Stomach smooth muscle (tissue), 2 donors: ENCODE measurements at regions not wholly inside any gene's neighbourhood (a gene's known extent, or its start where the extent isn't known, plus 50 kb on each side); places are given as distances from the start of the nearest gene placed in this dataset.
"Not testable (repeated sequence)": the region's sequence is repeated elsewhere in the genome, so short reads cannot be mapped to it uniquely, and the experiment has no call there.

Experiments
- H3K27ac ChIP-seq: one replicate; pipeline ENCODE4 v1.7.0; 2013; ENCODE audit warnings: mild to moderate bottlenecking, low read length, inconsistent platforms
- H3K27me3 ChIP-seq, 2 donors: one replicate each; pipeline ENCODE4 v1.7.0; 2013; ENCODE audit warnings: low read length in 2 of 2; ENCODE audit not compliant: insufficient read depth in 2 of 2, control insufficient read depth in 1 of 2
- H3K36me3 ChIP-seq, 2 donors: one replicate each; pipeline ENCODE4 v1.7.0; 2013; ENCODE audit warnings: low read length in 2 of 2; ENCODE audit not compliant: control insufficient read depth in 2 of 2, insufficient read depth in 2 of 2
- H3K4me1 ChIP-seq: one replicate; pipeline ENCODE4 v1.7.0; 2013; ENCODE audit warnings: low read length; ENCODE audit not compliant: control insufficient read depth, insufficient read depth
- H3K4me3 ChIP-seq, 2 donors: one replicate each; pipeline ENCODE4 v1.7.0; 2013; ENCODE audit warnings: low read length in 2 of 2
- H3K9ac ChIP-seq, 2 donors: one replicate each; pipeline ENCODE4 v1.7.0; 2013; ENCODE audit warnings: low read length in 2 of 2, mild to moderate bottlenecking in 1 of 2
- H3K9me3 ChIP-seq, 2 donors: one replicate each; pipeline ENCODE4 v1.7.0; 2013; ENCODE audit warnings: low read length in 2 of 2; ENCODE audit not compliant: control insufficient read depth in 2 of 2
- donor health status: healthy.
- donor health status: Pancreatic carcinoma.

DNA sequence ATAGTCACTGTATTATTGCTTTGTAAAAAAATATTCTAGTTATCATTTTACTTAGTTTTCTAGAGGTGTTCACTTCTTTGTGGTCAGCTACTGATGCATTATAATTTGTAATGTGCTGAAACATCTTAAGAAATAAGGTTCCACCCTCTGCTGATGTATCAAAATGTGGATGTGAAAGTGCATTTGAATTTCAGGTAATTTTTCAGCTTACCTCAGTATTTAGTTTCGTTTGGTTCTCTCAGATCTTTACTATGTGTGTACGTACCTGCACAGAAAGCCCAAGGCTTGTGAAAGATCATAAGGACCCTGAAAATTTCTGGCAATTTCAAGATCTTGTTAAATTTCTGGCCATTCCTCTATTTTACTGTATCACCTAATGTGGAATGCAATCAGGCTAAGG lies 542.3 kb upstream of the TPK1 start:
- H3K4me3 ChIP-seq: no peak overlapping the region
- H3K27me3 ChIP-seq: no peaks in the 10 kb centered on the region
- no peaks in the 10 kb centered on the region for H3K4me1 ChIP-seq
- H3K9ac ChIP-seq: no peak overlapping the region
- H3K36me3 ChIP-seq: no peaks in the 10 kb centered on the region
- H3K9me3 ChIP-seq: no peaks in the 10 kb centered on the region
- H3K27ac ChIP-seq: no peak overlapping the region

DNA sequence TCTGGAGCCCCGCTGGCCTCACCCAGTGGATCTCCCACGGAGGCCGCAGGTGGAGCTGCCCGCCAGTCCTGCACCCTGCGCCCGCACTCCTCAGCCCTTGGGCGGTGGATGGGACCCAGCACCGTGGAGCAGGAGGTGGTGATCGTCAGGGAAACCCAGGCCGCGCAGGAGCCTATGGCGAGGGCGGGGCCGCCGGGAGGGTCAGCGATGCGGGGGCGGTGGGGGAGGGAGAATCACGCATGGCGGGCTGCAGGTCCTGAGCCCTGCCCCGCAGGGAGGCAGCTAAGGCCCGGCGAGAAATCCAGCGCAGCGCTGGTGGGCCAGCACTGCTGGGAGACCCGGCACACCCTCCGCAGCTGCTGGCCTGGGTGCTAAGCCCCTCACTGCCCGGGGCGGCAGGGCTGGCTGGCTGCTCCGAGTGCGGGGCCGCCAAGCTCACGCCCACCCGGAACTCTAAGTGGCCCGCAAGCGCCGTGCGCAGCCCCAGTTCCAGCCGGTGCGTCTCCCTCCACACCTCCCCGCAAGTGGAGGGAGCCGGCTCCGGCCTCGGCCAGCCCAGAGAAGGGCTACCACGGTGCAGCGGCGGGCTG lies 524.8 kb upstream of the TPK1 start:
- Histone ChIP-seq H3K9ac (no peak overlapping the region), H3K9me3 (peaks cover 0 to 2% of the 10 kb centered on the region in 2 donors), H3K27ac (no peak overlapping the region), H3K36me3 (no peaks in the 10 kb centered on the region), H3K4me1 (no peaks in the 10 kb centered on the region), H3K4me3 (no peak overlapping the region), H3K27me3 (no peaks in the 10 kb centered on the region)

- H3K9ac ChIP-seq: no peak overlapping the region
- no peaks in the 10 kb centered on the region for H3K27me3 ChIP-seq
- H3K4me1 ChIP-seq: no peaks in the 10 kb centered on the region
- no peak overlapping the region for H3K27ac ChIP-seq
- no peaks in the 10 kb centered on the region for H3K9me3 ChIP-seq
- no peak overlapping the region for H3K4me3 ChIP-seq
- H3K36me3 ChIP-seq: no peaks in the 10 kb centered on the region
Observed at GRCh38 chr7:145350334-145350733, 514.5 kb upstream of the TPK1 start.

DNA sequence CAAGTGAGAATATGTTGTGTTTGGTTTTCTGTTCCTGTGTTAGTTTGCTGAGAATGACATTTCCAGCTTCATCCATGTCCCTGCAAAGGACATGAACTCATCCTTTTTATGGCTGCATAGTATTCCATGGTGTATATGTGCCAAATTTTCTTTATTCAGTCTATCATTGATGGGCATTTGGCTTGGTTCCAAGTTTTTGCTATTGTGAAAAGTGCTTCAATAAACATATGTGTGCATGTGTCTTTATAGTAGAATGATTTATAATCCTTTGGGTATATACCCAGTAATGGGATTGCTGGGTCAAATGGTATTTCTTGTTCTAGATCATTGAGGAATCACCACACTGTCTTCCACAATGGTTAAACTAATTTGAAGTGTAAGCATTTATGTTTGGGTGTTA lies 513.6 kb upstream of the TPK1 start:
- not testable (repeated sequence) for H3K4me3 ChIP-seq, H3K27me3 ChIP-seq, H3K9ac ChIP-seq, H3K4me1 ChIP-seq, H3K27ac ChIP-seq, H3K9me3 ChIP-seq, H3K36me3 ChIP-seq

DNA sequence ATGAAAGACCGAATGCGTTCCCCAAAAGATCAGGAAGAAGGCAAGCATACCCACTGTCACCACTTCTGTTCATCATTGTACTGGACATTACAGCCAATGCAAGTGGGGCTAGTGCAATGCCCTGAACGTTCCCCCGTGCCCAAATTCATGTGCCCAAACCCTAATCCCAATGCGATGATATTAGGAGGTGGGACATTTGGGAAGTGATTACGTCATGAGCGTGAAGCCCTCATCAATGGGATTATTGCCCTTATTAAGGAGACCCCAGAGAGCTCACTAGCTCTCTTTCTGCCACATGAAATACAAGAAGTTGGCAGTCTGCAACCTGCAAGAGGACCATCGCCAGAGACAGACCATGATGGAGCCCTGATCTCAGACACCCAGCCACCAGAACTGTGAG lies 511.4 kb upstream of the TPK1 start:
- no peaks in the 10 kb centered on the region for H3K4me1 ChIP-seq
- H3K36me3 ChIP-seq: no peaks in the 10 kb centered on the region
- no peak overlapping the region for H3K4me3 ChIP-seq
- H3K9me3 ChIP-seq: no peaks in the 10 kb centered on the region
- H3K27ac ChIP-seq: no peak overlapping the region
- no peak overlapping the region for H3K9ac ChIP-seq
- no peaks in the 10 kb centered on the region for H3K27me3 ChIP-seq

DNA sequence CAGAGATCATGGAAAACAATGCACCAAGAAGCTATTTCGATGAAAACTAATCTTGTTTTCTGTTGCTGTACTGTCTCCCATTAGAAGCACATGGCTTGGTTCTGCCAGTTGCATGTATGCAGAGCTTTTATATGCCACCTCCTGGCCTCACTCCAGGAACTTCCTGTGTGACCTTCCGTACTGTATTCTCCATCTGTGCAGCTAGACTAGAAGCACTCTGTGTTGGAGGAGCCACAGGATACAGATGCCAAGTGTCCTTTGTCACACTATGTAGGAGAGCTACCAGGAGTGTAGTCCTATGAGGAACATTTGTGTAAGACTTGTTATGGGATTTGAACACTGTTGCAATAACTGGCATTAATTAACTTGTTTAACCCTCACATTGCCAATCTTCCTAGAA lies 503.5 kb upstream of the TPK1 start:
- H3K36me3 ChIP-seq: no peaks in the 10 kb centered on the region
- no peaks in the 10 kb centered on the region for H3K27me3 ChIP-seq

GRCh38 chr7:145331522-145331921 lies 495.7 kb upstream of the TPK1 start:
- no peaks in the 10 kb centered on the region for H3K36me3 ChIP-seq
- no peak overlapping the region for H3K9ac ChIP-seq
- no peaks in the 10 kb centered on the region for H3K4me1 ChIP-seq
- H3K27ac ChIP-seq: no peak overlapping the region
- no peaks in the 10 kb centered on the region for H3K9me3 ChIP-seq
- H3K4me3 ChIP-seq: no peak overlapping the region
- no peaks in the 10 kb centered on the region for H3K27me3 ChIP-seq

More for the DNA sequence above, 503.5 kb upstream of the TPK1 start:
- H3K4me1 ChIP-seq: no peaks in the 10 kb centered on the region
- H3K9me3 ChIP-seq: no peaks in the 10 kb centered on the region
- H3K9ac ChIP-seq: no peak overlapping the region
- no peak overlapping the region for H3K4me3 ChIP-seq
- no peak overlapping the region for H3K27ac ChIP-seq

DNA sequence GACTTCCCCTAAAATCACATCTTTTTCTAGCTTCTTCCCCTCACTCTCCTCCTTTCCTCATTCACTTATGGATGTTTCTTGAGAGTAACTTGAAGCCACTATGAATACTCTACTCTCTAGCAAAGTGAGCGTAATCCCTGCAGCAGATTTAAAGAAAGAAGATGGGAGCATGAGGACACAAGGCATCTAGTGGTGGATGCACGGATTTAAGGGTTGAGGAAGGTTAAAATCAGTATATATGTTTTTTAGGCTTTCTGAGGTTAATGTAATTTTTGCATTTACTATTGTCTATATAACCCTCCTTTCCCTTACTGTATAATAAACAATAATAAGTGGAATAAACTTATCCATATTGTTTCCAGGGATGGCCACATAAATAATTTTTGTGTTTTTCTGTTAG lies 495.2 kb upstream of the TPK1 start:
- no peak overlapping the region for H3K4me3 ChIP-seq
- H3K27me3 ChIP-seq: no peaks in the 10 kb centered on the region
- no peaks in the 10 kb centered on the region for H3K4me1 ChIP-seq
- H3K27ac ChIP-seq: no peak overlapping the region
- H3K9me3 ChIP-seq: no peaks in the 10 kb centered on the region
- H3K36me3 ChIP-seq: no peaks in the 10 kb centered on the region
- H3K9ac ChIP-seq: no peak overlapping the region

DNA sequence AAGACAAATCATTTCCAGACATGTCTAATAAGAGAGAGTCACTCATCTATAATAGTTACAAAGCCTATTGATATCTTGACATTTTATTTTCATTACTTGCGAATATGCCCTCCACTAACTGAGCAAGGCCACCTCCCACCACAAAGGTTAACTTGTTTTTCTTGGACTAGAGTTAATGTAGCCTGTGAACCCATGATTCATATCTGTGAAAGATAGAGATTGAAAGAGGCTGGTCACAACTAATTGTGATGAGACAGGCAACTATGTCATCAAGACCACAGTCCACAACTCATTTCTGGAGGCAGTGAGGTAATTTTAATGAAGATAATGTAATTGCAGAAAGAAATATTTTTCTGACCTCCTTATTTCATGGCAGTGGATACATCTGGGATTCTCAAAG lies 491.8 kb upstream of the TPK1 start:
- Histone ChIP-seq H3K9me3 (peaks cover 0 to 2% of the 10 kb centered on the region in 2 donors), H3K27ac (no peak overlapping the region), H3K4me3 (no peak overlapping the region), H3K27me3 (no peaks in the 10 kb centered on the region), H3K9ac (no peak overlapping the region), H3K36me3 (no peaks in the 10 kb centered on the region), H3K4me1 (no peaks in the 10 kb centered on the region)

GRCh38 chr7:145324081-145324480 lies 488.2 kb upstream of the TPK1 start:
- no peak overlapping the region for H3K27ac ChIP-seq
- no peak overlapping the region for H3K4me3 ChIP-seq
- H3K9ac ChIP-seq: no peak overlapping the region
- H3K9me3 ChIP-seq: peaks cover 0 to 2% of the 10 kb centered on the region in 2 donors
- H3K36me3 ChIP-seq: no peaks in the 10 kb centered on the region
- no peaks in the 10 kb centered on the region for H3K27me3 ChIP-seq
- no peaks in the 10 kb centered on the region for H3K4me1 ChIP-seq

GRCh38 chr7:145313551-145313950 lies 477.7 kb upstream of the TPK1 start:
- Histone ChIP-seq H3K4me3 (no peak overlapping the region), H3K4me1 (no peaks in the 10 kb centered on the region), H3K36me3 (no peaks in the 10 kb centered on the region), H3K9ac (no peak overlapping the region), H3K27ac (no peak overlapping the region), H3K27me3 (no peaks in the 10 kb centered on the region), H3K9me3 (no peaks in the 10 kb centered on the region)
